ENCODE measurements at regions not wholly inside any gene's neighbourhood (a gene's known extent, or its start where the extent isn't known, plus 50 kb on each side); places are given as distances from the start of the nearest gene placed in this dataset.

GRCh38 chr2:145299368-145299767, 779.4 kb upstream of the ZEB2 start:
- no peak for TF ChIP-seq CTCF (IDR thresholded peaks at IDR 0.05)
- TF ChIP-seq POLR2AphosphoS5 (IDR thresholded peaks at IDR 0.05), result no peak
- no peak for TF ChIP-seq POLR2A (IDR thresholded peaks at IDR 0.05)
- TF ChIP-seq EP300 (IDR thresholded peaks at IDR 0.05), result no peak
- H3K36me3 ChIP-seq, result no peaks in the 10 kb centered on the region
- H3K27me3 ChIP-seq, result no peaks in the 10 kb centered on the region
- no peak for ATAC-seq
- H3K9me3 ChIP-seq, result no peaks in the 10 kb centered on the region
- H3K4me1 ChIP-seq, result no peaks in the 10 kb centered on the region
- H3K27ac ChIP-seq, result no peak overlapping the region
- 39 to 80% methylated on average over 3 to 10 of the region's 10 CpGs for WGBS, 2 donors (ENCODE audit: low coverage in 1 of 2)
- no peak overlapping the region for H3K4me3 ChIP-seq

- H3K27ac ChIP-seq, result no peak overlapping the region
- H3K9me3 ChIP-seq, result no peaks in the 10 kb centered on the region
- no peak overlapping the region for H3K4me3 ChIP-seq
- no peak for TF ChIP-seq POLR2A (IDR thresholded peaks at IDR 0.05)
- no peak for TF ChIP-seq CTCF (IDR thresholded peaks at IDR 0.05)
- TF ChIP-seq EP300 (IDR thresholded peaks at IDR 0.05), result no peak
- no peak for TF ChIP-seq POLR2AphosphoS5 (IDR thresholded peaks at IDR 0.05)
- H3K4me1 ChIP-seq, result peaks cover 0 to 7% (median 4%) of the 10 kb centered on the region in 3 donors
- H3K27me3 ChIP-seq, result no peaks in the 10 kb centered on the region
- no peak for ATAC-seq
- H3K36me3 ChIP-seq, result no peaks in the 10 kb centered on the region
Observed at GRCh38 chr2:145292166-145292565, 772.2 kb upstream of the ZEB2 start.

GRCh38 chr2:145290986-145291385, 771.1 kb upstream of the ZEB2 start:
- ATAC-seq, result no peak
- Histone ChIP-seq H3K27me3 (no peaks in the 10 kb centered on the region), H3K4me3 (no peak overlapping the region), H3K27ac (no peak overlapping the region), H3K36me3 (no peaks in the 10 kb centered on the region), H3K9me3 (no peaks in the 10 kb centered on the region), H3K4me1 (peaks cover 0 to 16% (median 5%) of the 10 kb centered on the region in 3 donors)
- TF ChIP-seq CTCF (IDR thresholded peaks at IDR 0.05), result no peak
- no peak for TF ChIP-seq POLR2A (IDR thresholded peaks at IDR 0.05)
- no peak for TF ChIP-seq EP300 (IDR thresholded peaks at IDR 0.05)
- WGBS, 2 donors (ENCODE audit: low coverage in 1 of 2), result 68 to 69% methylated on average over 2 of the region's 2 CpGs

GRCh38 chr2:145289946-145290345, 770.0 kb upstream of the ZEB2 start:
- no peaks in the 10 kb centered on the region for H3K36me3 ChIP-seq
- H3K27ac ChIP-seq, result no peak overlapping the region
- peaks cover 0 to 16% (median 5%) of the 10 kb centered on the region in 3 donors for H3K4me1 ChIP-seq
- H3K4me3 ChIP-seq, result no peak overlapping the region
- no peaks in the 10 kb centered on the region for H3K9me3 ChIP-seq
- H3K27me3 ChIP-seq, result no peaks in the 10 kb centered on the region
- 36 to 74% methylated on average over 4 of the region's 4 CpGs for WGBS, 2 donors (ENCODE audit: low coverage in 1 of 2)
- no peak for ATAC-seq
- TF ChIP-seq EP300 (IDR thresholded peaks at IDR 0.05), result no peak
- TF ChIP-seq POLR2A (IDR thresholded peaks at IDR 0.05), result no peak
- no peak for TF ChIP-seq POLR2AphosphoS5 (IDR thresholded peaks at IDR 0.05)
- TF ChIP-seq CTCF (IDR thresholded peaks at IDR 0.05), result no peak

GRCh38 chr2:145288650-145289496, 769.0 kb upstream of the ZEB2 start:
- no peaks in the 10 kb centered on the region for H3K27me3 ChIP-seq
- no peak overlapping the region for H3K27ac ChIP-seq
- no peaks in the 10 kb centered on the region for H3K36me3 ChIP-seq
- 90 to 94% methylated on average over 3 of the region's 3 CpGs for WGBS, 2 donors (ENCODE audit: low coverage in 1 of 2)
- no peak overlapping the region for H3K4me3 ChIP-seq
- H3K9me3 ChIP-seq, result no peaks in the 10 kb centered on the region
- no peak for TF ChIP-seq POLR2AphosphoS5 (IDR thresholded peaks at IDR 0.05)
- TF ChIP-seq EP300 (IDR thresholded peaks at IDR 0.05), result no peak
- no peak for TF ChIP-seq CTCF (IDR thresholded peaks at IDR 0.05)
- no peak for TF ChIP-seq POLR2A (IDR thresholded peaks at IDR 0.05)
- no peak for ATAC-seq
- peaks cover 0 to 16% (median 5%) of the 10 kb centered on the region in 3 donors for H3K4me1 ChIP-seq
